Ishikawa (cell line): ENCODE measurements at regions not wholly inside any gene's neighbourhood (a gene's known extent, or its start where the extent isn't known, plus 50 kb on each side); places are given as distances from the start of the nearest gene placed in this dataset.

Experiments
- TAF1 ChIP-seq: IDR thresholded peaks from 2 replicates; pipeline ENCODE4 v1.6.1; 2012; ENCODE audit warnings: low read depth, mild to moderate bottlenecking
- TCF12 ChIP-seq: IDR thresholded peaks from 2 replicates; pipeline ENCODE4 v1.6.1; 2012; ENCODE audit warnings: low read depth

DNA sequence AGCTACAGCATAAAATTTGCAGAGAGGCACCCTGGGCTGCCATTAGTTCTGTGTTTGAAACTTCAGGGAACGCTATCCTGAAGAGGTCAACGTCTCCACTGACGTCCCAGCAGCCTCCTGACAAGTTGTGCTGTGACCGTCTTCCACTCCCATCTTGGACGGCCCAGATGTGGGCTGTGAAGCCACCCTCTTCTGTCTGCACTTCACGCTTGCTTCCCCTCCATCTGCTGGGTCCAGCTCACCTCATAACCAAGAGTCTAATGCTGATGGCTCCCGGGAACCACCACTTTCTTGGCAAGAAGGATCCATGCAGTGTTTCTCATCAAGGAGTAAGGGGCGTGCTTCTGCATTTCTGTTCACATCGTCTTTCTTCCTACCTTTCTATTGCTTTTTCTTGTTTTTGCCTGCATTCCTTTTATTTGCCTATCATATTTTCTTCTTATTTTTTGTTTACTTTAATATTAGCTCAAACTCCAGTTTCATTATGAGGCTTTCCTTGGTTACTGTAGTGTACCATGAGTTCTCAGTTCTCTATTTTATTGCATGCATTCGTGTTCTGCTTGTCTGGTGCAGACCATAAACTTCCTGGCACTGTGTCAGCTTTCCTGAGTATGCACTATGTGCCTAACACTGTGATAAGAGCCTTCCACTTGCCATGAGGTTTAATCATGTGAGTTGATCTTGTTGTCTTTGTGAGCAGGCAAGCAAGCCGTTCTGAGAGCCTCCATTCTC is 631.8 kb upstream of the RAB6C start:
- TF ChIP-seq TCF12 (no peak), TAF1 (no peak)
